GM13976 (cell line): ENCODE measurements at regions not wholly inside any gene's neighbourhood (a gene's known extent, or its start where the extent isn't known, plus 50 kb on each side); places are given as distances from the start of the nearest gene placed in this dataset.

Source experiments
- DNase-seq: peaks from one replicate; pipeline ENCODE4 v3.0.0; 2012; ENCODE audit warnings: low spot score
- CTCF ChIP-seq: IDR thresholded peaks from 2 replicates; pipeline ENCODE4 v1.5.1; 2012; ENCODE audit warnings: borderline replicate concordance, mild to moderate bottlenecking; ENCODE audit not compliant: insufficient read depth; ENCODE audit errors: extremely low read depth, missing control alignments, control extremely low read depth
- in situ Hi-C: fragments of 300-500 bp; cut with MboI; formaldehyde crosslinking; loops from one replicate; pipeline ENCODE4 v1.12.0; 2022; ENCODE audit warnings: low sequenced_read_pairs, mixed read lengths, inconsistent platforms; ENCODE audit not compliant: unreplicated experiment

GRCh38 chr19:27780367-27781075 is 1432.4 kb downstream of the UQCRFS1 start:
- no peak for DNase-seq
- in situ Hi-C loops = no loop called here
- TF ChIP-seq CTCF = no peak

GRCh38 chr19:27779954-27780353 is 1433.0 kb downstream of the UQCRFS1 start:
- DNase-seq = no peak
- TF ChIP-seq CTCF = no peak
- in situ Hi-C loops = no loop called here

GRCh38 chr19:27777726-27778125 is 1435.2 kb downstream of the UQCRFS1 start:
- no peak for TF ChIP-seq CTCF
- in situ Hi-C loops = no loop called here
- DNase-seq = no peak

- no peak for TF ChIP-seq CTCF
- in situ Hi-C loops = no loop called here
- no peak for DNase-seq
Observed at GRCh38 chr19:27777242-27777641, 1435.7 kb downstream of the UQCRFS1 start.

- in situ Hi-C loops = no loop called here
- no peak for TF ChIP-seq CTCF
- DNase-seq = no peak
Observed at GRCh38 chr19:27776524-27776923, 1436.4 kb downstream of the UQCRFS1 start.

GRCh38 chr19:27776020-27776419 is 1436.9 kb downstream of the UQCRFS1 start:
- no peak for TF ChIP-seq CTCF
- DNase-seq = no peak
- in situ Hi-C loops = no loop called here
